ENCODE measurements at regions not wholly inside any gene's neighbourhood (a gene's known extent, or its start where the extent isn't known, plus 50 kb on each side); places are given as distances from the start of the nearest gene placed in this dataset.

- FAIRE-seq, result no peak
- no peaks in the 10 kb centered on the region for H3K36me3 ChIP-seq (ENCODE audit: control insufficient read depth in 2 of 2, extremely low read depth in 1 of 2, insufficient read depth in 2 of 2, low read length in 2 of 2)
- no peak overlapping the region for H3K4me3 ChIP-seq (ENCODE audit: control insufficient read depth in 2 of 3, extremely low read depth in 1 of 3, insufficient read depth in 2 of 3, low read depth in 1 of 3, low read length in 3 of 3)
- H3K9me3 ChIP-seq (ENCODE audit: control insufficient read depth, low read depth, low read length), result no peaks in the 10 kb centered on the region
- no peak overlapping the region for H3K4me2 ChIP-seq (ENCODE audit: control insufficient read depth, extremely low read depth, insufficient read depth, low read depth, low read length)
- H3K27ac ChIP-seq (ENCODE audit: control insufficient read depth, insufficient read depth, low read length), result no peak overlapping the region
- H3K27me3 ChIP-seq (ENCODE audit: control insufficient read depth, extremely low read depth, insufficient read depth, low read length), result no peaks in the 10 kb centered on the region
- H3K9me1 ChIP-seq (ENCODE audit: control insufficient read depth, extremely low read depth, insufficient read depth, low read length), result no peaks in the 10 kb centered on the region
- dilution Hi-C loops (cut with MboI; ENCODE audit: extremely low pct_ligation_motif_present, low sequenced_read_pairs), result no loop called here
- TF ChIP-seq CTCF (optimal IDR thresholded peaks at IDR 0.05 in 1 of 3, IDR thresholded peaks at IDR 0.05 in 1 of 3, conservative IDR thresholded peaks at IDR 0.05 in 1 of 3; ENCODE audit: extremely low read depth in 1 of 3, insufficient read depth in 2 of 3, low read length in 3 of 3) (no peak), EZH2 (IDR thresholded peaks at IDR 0.05; ENCODE audit: low read length) (no peak)
- no peak overlapping the region for H3K9ac ChIP-seq (ENCODE audit: control insufficient read depth, extremely low read depth, insufficient read depth, low read length)
- DNase-seq (ENCODE audit: low read depth, low spot score), result no peak
- no peaks in the 10 kb centered on the region for H3K79me2 ChIP-seq (ENCODE audit: control insufficient read depth, insufficient read depth, low read length)
- H3K4me1 ChIP-seq (ENCODE audit: control insufficient read depth, extremely low read depth, insufficient read depth, low read length), result no peaks in the 10 kb centered on the region
- no peaks in the 10 kb centered on the region for H4K20me1 ChIP-seq (ENCODE audit: control insufficient read depth, extremely low read depth, insufficient read depth, low read length)
- no peak overlapping the region for H2AFZ ChIP-seq (ENCODE audit: control insufficient read depth, low read length)
These were observed 107.4 kb downstream of the KCTD12 start for GRCh38 chr13:76778853-76779252.

GRCh38 chr13:76777096-76777495 lies 109.1 kb downstream of the KCTD12 start:
- no peak for TF ChIP-seq EZH2 (IDR thresholded peaks at IDR 0.05; ENCODE audit: low read length)
- no peak for TF ChIP-seq CTCF (optimal IDR thresholded peaks at IDR 0.05 in 1 of 3, IDR thresholded peaks at IDR 0.05 in 1 of 3, conservative IDR thresholded peaks at IDR 0.05 in 1 of 3; ENCODE audit: extremely low read depth in 1 of 3, insufficient read depth in 2 of 3, low read length in 3 of 3)
- no peak for DNase-seq (ENCODE audit: low read depth, low spot score)
- dilution Hi-C loops (cut with MboI; ENCODE audit: extremely low pct_ligation_motif_present, low sequenced_read_pairs), result no loop called here
- Histone ChIP-seq H3K4me2 (ENCODE audit: control insufficient read depth, extremely low read depth, insufficient read depth, low read depth, low read length) (no peak overlapping the region), H3K9ac (ENCODE audit: control insufficient read depth, extremely low read depth, insufficient read depth, low read length) (no peak overlapping the region), H3K27ac (ENCODE audit: control insufficient read depth, insufficient read depth, low read length) (no peak overlapping the region), H4K20me1 (ENCODE audit: control insufficient read depth, extremely low read depth, insufficient read depth, low read length) (no peaks in the 10 kb centered on the region), H3K4me3 (ENCODE audit: control insufficient read depth in 2 of 3, extremely low read depth in 1 of 3, insufficient read depth in 2 of 3, low read depth in 1 of 3, low read length in 3 of 3) (no peak overlapping the region), H3K79me2 (ENCODE audit: control insufficient read depth, insufficient read depth, low read length) (no peaks in the 10 kb centered on the region), H3K9me1 (ENCODE audit: control insufficient read depth, extremely low read depth, insufficient read depth, low read length) (no peaks in the 10 kb centered on the region), H3K4me1 (ENCODE audit: control insufficient read depth, extremely low read depth, insufficient read depth, low read length) (no peaks in the 10 kb centered on the region), H2AFZ (ENCODE audit: control insufficient read depth, low read length) (no peak overlapping the region), H3K27me3 (ENCODE audit: control insufficient read depth, extremely low read depth, insufficient read depth, low read length) (no peaks in the 10 kb centered on the region), H3K36me3 (ENCODE audit: control insufficient read depth in 2 of 2, extremely low read depth in 1 of 2, insufficient read depth in 2 of 2, low read length in 2 of 2) (no peaks in the 10 kb centered on the region), H3K9me3 (ENCODE audit: control insufficient read depth, low read depth, low read length) (no peaks in the 10 kb centered on the region)
- FAIRE-seq, result no peak
